ENCODE measurements at regions not wholly inside any gene's neighbourhood (a gene's known extent, or its start where the extent isn't known, plus 50 kb on each side); places are given as distances from the start of the nearest gene placed in this dataset.

DNA sequence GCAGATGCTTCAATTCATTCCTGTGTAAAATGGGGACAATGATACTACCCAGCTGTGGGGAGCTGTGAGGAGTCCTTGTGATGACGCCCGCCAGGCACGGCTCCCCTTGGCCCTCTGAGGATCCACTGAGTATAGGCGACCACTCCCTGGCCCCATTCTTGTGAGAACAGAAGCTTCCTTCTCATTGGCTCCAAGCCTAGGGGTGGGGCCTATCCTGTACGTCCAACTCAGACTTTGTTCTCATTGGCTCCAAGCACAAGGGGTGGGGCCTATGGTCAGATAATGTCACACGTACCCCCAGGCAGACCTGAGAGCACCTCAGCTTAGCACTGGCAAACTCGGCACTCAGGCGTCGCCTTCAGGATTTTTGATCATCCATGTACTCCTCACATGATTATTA lies 232.9 kb upstream of the MVB12B start:
- Mint-ChIP-seq H3K27ac (no peak overlapping the region), H3K4me3 (no peak overlapping the region), H3K27me3 (peaks cover 16% of the 10 kb centered on the region), H3K36me3 (ENCODE audit: low read depth) (no peaks in the 10 kb centered on the region), H3K9me3 (no peaks in the 10 kb centered on the region), H3K4me1 (peaks cover 4% of the 10 kb centered on the region)
- ATAC-seq (replicated peaks), result no peak

DNA sequence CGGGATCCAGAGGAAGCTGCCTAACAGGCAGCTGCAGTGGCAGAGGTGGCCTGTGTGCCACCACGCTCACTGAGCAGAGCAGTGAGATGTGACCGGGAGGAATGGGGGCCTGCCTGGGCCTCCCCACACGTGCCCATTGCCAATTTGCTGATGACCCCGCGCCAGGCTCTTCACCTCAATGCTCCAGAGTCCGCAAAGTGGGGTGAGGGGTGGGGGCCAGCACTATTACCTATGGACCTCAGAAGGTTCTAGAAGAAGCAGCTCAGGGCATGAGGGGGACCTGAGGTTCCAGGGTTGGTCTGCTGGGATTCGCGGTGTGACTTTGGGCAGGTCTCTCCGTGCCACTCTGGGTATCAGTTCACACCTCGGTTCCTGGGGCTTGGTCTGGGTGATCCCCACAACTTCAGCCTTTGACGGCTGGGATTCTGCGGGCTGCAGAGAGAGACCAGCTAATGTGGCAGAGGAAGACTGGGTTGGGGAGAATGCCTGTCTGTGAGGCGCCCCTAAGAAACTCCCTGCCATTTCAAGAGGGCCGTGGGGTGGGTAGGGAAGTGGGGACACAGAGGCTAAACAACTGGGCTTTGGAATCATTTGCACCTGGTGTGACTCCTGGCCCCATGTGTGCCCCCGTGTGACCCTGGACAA lies 231.0 kb upstream of the MVB12B start:
- Mint-ChIP-seq H3K9me3 (no peaks in the 10 kb centered on the region), H3K27me3 (peaks cover 22% of the 10 kb centered on the region), H3K27ac (no peak overlapping the region), H3K4me3 (no peak overlapping the region), H3K36me3 (ENCODE audit: low read depth) (no peaks in the 10 kb centered on the region), H3K4me1 (peaks cover 4% of the 10 kb centered on the region)
- ATAC-seq (replicated peaks), result no peak

DNA sequence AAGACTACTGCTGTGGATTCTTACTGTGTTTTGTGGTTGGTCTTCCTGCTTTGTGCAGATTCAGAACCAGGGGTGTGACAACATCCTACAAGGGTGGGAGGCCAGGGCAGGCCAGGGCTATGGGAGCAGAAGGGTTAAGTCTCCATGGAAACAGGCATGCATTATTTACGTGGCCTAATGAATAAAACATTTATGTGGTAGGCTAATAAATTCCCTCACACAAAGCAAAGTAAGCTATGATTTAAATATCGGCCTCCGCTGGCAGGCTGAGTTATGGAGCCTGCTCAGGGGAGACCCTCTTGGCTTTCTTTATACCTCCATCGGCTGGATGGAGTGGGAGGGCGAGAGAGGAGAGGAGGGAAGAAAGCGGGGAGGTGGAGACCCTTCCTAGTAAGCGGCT lies 230.3 kb upstream of the MVB12B start:
- H3K27ac Mint-ChIP-seq, result no peak overlapping the region
- no peak overlapping the region for H3K4me3 Mint-ChIP-seq
- no peaks in the 10 kb centered on the region for H3K36me3 Mint-ChIP-seq (ENCODE audit: low read depth)
- H3K27me3 Mint-ChIP-seq, result peaks cover 25% of the 10 kb centered on the region
- ATAC-seq (replicated peaks), result no peak
- H3K4me1 Mint-ChIP-seq, result peaks cover 4% of the 10 kb centered on the region
- no peaks in the 10 kb centered on the region for H3K9me3 Mint-ChIP-seq

DNA sequence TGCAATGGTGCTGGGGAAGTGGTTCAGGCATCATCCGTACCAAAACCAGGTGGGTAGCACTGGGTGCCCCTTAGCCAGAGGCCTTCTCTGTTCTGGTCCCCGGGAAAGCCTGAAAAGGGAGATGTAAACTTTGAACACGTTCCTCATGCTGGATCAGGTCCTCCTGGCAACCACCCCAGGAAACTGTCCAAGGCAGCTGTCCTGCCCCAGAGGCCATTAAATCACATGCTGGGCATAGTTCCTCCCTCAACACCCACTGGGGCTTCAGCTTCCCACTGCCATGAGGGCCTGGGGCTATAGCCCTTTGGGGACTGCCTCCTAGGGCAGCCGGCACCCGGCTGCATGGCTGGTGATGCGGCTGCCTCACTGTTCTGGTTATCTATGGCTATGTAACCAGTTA lies 228.9 kb upstream of the MVB12B start:
- Mint-ChIP-seq H3K9me3 (no peaks in the 10 kb centered on the region), H3K36me3 (ENCODE audit: low read depth) (no peaks in the 10 kb centered on the region), H3K27ac (no peak overlapping the region), H3K4me1 (peaks cover 4% of the 10 kb centered on the region), H3K27me3 (peaks cover 22% of the 10 kb centered on the region), H3K4me3 (no peak overlapping the region)
- ATAC-seq (replicated peaks), result no peak

GRCh38 chr9:126106404-126106803 lies 220.2 kb upstream of the MVB12B start:
- peaks cover 3% of the 10 kb centered on the region for H3K9me3 Mint-ChIP-seq
- no peak overlapping the region for H3K4me3 Mint-ChIP-seq
- no peaks in the 10 kb centered on the region for H3K4me1 Mint-ChIP-seq
- H3K36me3 Mint-ChIP-seq (ENCODE audit: low read depth), result no peaks in the 10 kb centered on the region
- H3K27me3 Mint-ChIP-seq, result peaks cover 44% of the 10 kb centered on the region
- ATAC-seq (replicated peaks), result no peak
- no peak overlapping the region for H3K27ac Mint-ChIP-seq

- ATAC-seq (replicated peaks), result no peak
Measured at GRCh38 chr9:126107693-126108092, 218.9 kb upstream of the MVB12B start.

GRCh38 chr9:126108240-126108639 lies 218.4 kb upstream of the MVB12B start:
- Mint-ChIP-seq H3K4me1 (no peaks in the 10 kb centered on the region), H3K27ac (no peak overlapping the region), H3K9me3 (peaks cover 3% of the 10 kb centered on the region), H3K27me3 (peaks cover 41% of the 10 kb centered on the region), H3K4me3 (no peak overlapping the region), H3K36me3 (ENCODE audit: low read depth) (no peaks in the 10 kb centered on the region)
- ATAC-seq (replicated peaks), result no peak

More at GRCh38 chr9:126107693-126108092, 218.9 kb upstream of the MVB12B start:
- no peak overlapping the region for H3K27ac Mint-ChIP-seq
- H3K4me1 Mint-ChIP-seq, result no peaks in the 10 kb centered on the region
- peaks cover 41% of the 10 kb centered on the region for H3K27me3 Mint-ChIP-seq
- H3K9me3 Mint-ChIP-seq, result peaks cover 3% of the 10 kb centered on the region
- H3K4me3 Mint-ChIP-seq, result no peak overlapping the region
- no peaks in the 10 kb centered on the region for H3K36me3 Mint-ChIP-seq (ENCODE audit: low read depth)

DNA sequence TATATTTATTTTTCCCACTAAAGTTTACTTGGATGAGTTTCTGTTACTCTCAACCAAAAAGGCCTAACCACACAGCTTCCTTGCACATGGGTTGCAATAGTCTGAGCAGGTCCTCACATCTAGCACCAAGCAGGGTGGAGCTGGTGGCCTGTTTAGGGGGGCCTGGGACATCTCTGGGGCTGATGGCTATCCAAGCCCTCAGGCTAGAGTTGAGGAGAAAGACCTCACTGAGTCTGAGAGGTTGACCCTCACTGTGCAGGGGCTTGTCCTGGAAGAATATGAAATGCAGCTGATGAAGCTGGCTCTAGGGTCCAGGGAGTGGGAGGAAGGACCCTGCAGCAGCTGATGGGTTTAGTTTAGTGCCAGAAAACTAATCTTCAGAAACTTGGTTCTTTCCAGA lies 217.1 kb upstream of the MVB12B start:
- Mint-ChIP-seq H3K9me3 (peaks cover 3% of the 10 kb centered on the region), H3K4me3 (no peak overlapping the region)

DNA sequence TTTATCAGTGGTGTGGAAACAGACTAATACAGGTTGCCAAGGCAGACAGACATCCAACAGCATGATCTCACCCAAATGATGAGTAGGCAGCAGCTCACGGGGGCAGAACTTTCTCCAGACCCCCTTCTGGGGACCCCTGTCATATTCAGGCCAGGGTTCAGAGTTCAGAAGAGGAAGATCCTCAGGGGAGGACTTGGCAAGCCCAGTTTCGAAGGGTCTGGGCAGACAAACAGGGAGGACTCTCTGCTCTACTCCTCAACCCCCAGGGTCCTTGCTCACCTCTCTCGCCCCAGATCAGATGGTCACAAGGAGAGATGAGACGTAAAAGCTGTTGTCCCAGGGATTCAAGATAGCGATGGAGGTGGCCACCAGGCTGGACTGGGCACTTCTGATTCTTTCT lies 215.1 kb upstream of the MVB12B start:
- H3K27me3 Mint-ChIP-seq, result peaks cover 33% of the 10 kb centered on the region
- H3K9me3 Mint-ChIP-seq, result peaks cover 3% of the 10 kb centered on the region
- no peak overlapping the region for H3K4me3 Mint-ChIP-seq
- H3K36me3 Mint-ChIP-seq (ENCODE audit: low read depth), result no peaks in the 10 kb centered on the region
- no peak for ATAC-seq (replicated peaks)
- H3K27ac Mint-ChIP-seq, result no peak overlapping the region
- H3K4me1 Mint-ChIP-seq, result peaks cover 4% of the 10 kb centered on the region

More for the DNA sequence above, 217.1 kb upstream of the MVB12B start:
- Mint-ChIP-seq H3K27ac (no peak overlapping the region), H3K4me1 (peaks cover 4% of the 10 kb centered on the region), H3K36me3 (ENCODE audit: low read depth) (no peaks in the 10 kb centered on the region), H3K27me3 (peaks cover 42% of the 10 kb centered on the region)
- no peak for ATAC-seq (replicated peaks)

DNA sequence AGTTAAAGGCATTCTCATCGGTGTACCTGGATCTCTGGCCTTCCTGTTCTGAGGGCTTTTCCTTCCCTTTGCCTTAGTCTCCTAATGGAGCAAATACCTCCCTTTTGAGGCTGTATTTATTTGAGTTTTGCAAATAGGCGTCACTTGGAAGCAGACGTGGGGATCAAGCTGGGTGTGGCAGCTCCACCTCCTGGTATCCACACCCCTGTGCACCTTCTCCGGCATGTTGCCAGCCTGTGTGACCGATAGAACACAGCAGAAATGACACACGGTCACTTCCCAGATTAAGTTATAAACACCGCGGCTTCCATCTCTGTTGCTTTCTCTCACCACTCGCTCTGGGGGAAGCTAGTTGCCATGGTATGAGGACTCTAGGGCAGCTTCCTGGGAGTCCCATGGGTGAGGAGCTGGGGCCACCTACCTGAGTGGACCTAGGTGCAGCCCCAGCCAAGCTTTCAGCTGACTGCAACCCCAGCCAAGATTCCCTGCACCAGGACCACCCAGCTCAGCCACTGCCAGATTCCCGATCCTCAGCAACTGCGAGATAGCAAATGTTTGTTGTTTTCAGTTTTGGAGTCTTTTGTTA lies 214.4 kb upstream of the MVB12B start:
- H3K27ac Mint-ChIP-seq, result no peak overlapping the region
- H3K4me1 Mint-ChIP-seq, result peaks cover 4% of the 10 kb centered on the region
- peaks cover 3% of the 10 kb centered on the region for H3K9me3 Mint-ChIP-seq
- no peaks in the 10 kb centered on the region for H3K36me3 Mint-ChIP-seq (ENCODE audit: low read depth)
- no peak for ATAC-seq (replicated peaks)
- no peak overlapping the region for H3K4me3 Mint-ChIP-seq
- H3K27me3 Mint-ChIP-seq, result peaks cover 33% of the 10 kb centered on the region

DNA sequence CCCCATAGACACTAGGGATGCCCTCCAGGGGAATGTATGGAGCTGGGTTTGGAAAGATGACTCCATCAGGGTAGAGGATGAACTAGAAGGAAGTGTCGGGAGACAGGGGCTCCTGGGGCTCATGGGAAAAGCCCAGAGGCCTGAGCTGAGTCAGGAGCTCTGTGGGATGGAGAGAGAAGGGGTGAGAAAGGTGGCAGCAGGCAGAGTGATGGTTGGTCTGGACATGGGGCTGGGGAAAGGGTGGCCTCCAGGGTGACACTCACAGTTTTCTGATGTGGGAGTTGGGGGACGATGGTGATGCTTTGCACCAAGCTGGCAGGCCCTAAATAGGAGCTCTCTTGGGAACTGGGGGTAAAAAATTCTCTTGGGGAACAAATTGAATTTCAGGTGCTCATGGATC lies 213.5 kb upstream of the MVB12B start:
- no peak for ATAC-seq (replicated peaks)
- H3K27me3 Mint-ChIP-seq, result peaks cover 35% of the 10 kb centered on the region
- H3K4me3 Mint-ChIP-seq, result no peak overlapping the region
- peaks cover 3% of the 10 kb centered on the region for H3K9me3 Mint-ChIP-seq
- no peak overlapping the region for H3K27ac Mint-ChIP-seq
- H3K36me3 Mint-ChIP-seq (ENCODE audit: low read depth), result no peaks in the 10 kb centered on the region
- peaks cover 4% of the 10 kb centered on the region for H3K4me1 Mint-ChIP-seq

DNA sequence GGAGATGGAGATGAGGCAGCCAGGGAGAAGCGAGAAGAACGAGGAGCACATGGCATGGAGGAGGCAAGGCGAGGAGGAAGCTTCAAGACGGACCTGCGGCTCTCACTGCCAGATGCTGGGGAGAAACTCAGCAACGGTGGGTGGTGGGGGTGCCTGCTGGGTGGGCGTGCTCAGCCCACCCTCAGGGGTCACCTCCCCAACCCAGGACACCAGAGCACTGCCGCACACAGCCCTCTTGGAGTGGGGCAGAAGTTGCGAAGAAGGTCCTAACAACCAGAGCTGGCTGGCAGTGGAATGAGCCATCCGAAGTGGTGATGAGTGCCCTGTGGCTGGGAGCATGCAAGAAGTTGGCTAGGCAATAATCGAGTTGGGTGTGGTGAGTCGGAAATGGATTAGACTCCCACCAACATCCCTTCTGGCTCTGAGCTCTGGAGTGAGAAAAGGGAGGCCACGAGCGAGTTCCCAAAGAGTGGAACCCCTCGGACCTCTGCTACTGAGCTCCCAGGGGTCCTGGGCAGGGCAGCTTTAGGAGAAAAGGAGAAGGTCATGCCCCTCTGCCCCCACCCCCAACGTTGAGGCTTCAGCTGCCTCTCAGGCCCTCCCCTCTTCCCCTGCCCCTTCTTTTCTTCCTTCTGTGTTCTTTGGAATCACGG lies 212.7 kb upstream of the MVB12B start:
- H3K4me1 Mint-ChIP-seq, result peaks cover 4% of the 10 kb centered on the region
- H3K9me3 Mint-ChIP-seq, result peaks cover under 1% of the 10 kb centered on the region
- no peak overlapping the region for H3K27ac Mint-ChIP-seq
- no peaks in the 10 kb centered on the region for H3K36me3 Mint-ChIP-seq (ENCODE audit: low read depth)
- H3K27me3 Mint-ChIP-seq, result peaks cover 29% of the 10 kb centered on the region
- H3K4me3 Mint-ChIP-seq, result no peak overlapping the region
- no peak for ATAC-seq (replicated peaks)

GRCh38 chr9:126114409-126114760 lies 212.2 kb upstream of the MVB12B start:
- Mint-ChIP-seq H3K27ac (no peak overlapping the region), H3K27me3 (peaks cover 26% of the 10 kb centered on the region), H3K4me1 (peaks cover 4% of the 10 kb centered on the region), H3K36me3 (ENCODE audit: low read depth) (no peaks in the 10 kb centered on the region), H3K9me3 (no peaks in the 10 kb centered on the region), H3K4me3 (no peak overlapping the region)
- no peak for ATAC-seq (replicated peaks)

GRCh38 chr9:126114850-126115460 lies 211.7 kb upstream of the MVB12B start:
- Mint-ChIP-seq H3K27me3 (peaks cover 32% of the 10 kb centered on the region), H3K4me3 (no peak overlapping the region), H3K9me3 (no peaks in the 10 kb centered on the region), H3K4me1 (peaks cover 4% of the 10 kb centered on the region), H3K27ac (no peak overlapping the region), H3K36me3 (ENCODE audit: low read depth) (no peaks in the 10 kb centered on the region)
- ATAC-seq (replicated peaks), result no peak
